HG02973 (cell line): ENCODE measurements at regions not wholly inside any gene's neighbourhood (a gene's known extent, or its start where the extent isn't known, plus 50 kb on each side); places are given as distances from the start of the nearest gene placed in this dataset.

Experiments used
- ATAC-seq: cut with Tn5 transposase; IDR thresholded peaks from one replicate; pipeline ENCODE4 v1.9.1; 2021; ENCODE audit warnings: moderate library complexity; ENCODE audit not compliant: unreplicated experiment

DNA sequence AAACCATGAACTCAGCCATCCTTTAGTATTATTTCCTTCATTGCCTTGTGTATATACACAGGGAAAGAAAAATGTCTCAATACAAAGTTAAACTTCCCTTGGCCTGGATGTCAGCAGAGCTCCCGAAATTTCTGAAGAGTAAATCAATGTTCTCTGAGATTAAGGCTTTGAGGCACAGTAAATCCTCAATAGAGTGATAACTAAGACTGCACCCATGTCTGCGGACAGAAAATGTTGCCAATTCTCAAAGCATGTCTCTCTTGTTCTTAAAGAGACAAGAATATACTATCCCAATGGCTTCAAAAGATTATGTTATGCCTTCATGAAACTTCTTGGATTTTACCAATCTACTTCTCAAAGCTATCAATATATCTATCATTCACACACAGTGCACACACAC, 1196.7 kb upstream of the TENM4 start:
- ATAC-seq, result no peak

DNA sequence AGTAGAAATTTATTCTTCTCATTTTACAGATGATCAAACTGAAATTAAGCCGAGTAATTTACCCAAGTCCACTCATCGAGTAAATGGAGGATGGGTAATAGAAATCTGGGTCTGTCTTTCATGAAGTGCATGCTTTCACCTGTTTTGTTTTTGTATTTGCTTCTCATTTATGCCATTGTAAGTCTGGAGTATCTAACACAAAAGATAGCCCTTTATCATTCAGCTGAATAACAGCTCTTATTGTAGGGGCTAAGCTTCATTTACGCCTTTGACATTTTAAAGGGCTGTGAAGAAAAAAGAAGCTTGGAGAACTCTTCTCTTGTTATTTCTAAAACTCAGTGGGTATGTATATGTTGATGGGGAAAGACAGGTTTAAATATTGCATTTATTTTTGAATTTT, 1196.2 kb upstream of the TENM4 start:
- no peak for ATAC-seq

DNA sequence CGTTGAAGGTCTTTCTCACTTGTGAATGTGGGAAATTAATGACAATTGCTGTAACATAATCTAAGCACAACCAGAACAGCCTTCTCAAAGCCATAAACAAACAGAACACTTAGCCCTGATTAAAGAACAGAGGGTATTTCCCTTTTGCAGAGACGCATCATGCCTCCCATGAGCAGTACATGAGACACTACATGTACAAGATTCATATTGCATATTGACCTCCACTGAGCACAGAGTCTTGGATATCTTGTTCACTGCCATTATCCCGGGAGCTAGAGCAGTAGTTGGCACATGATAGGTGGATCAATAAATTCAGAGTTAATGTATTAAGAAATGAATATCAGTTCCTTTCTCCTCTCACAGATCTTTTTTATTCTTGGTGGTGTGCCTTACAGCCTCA, 1194.3 kb upstream of the TENM4 start:
- no peak for ATAC-seq

- no peak for ATAC-seq
These were observed 1191.9 kb upstream of the TENM4 start for GRCh38 chr11:80632691-80633090.

GRCh38 chr11:80632156-80632555, 1191.3 kb upstream of the TENM4 start:
- ATAC-seq, result no peak

DNA sequence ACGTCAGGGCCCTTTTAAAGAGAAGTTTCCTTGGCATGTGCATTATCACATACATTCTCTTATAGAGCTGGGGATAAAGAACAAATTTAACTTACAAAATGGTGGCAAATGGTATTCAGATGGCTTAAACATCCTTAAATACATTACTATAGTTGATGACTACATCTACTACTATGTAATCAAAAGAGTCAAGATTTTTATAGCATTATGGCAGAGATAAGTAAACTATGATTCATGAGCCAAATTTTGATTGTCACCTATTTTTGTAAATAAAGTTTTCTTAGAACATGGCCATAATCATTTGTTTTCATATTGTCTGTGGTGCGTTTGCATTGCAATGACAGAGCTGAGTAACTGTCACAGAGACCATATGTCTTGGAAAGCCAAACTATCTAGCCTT, 1188.6 kb upstream of the TENM4 start:
- ATAC-seq, result no peak

DNA sequence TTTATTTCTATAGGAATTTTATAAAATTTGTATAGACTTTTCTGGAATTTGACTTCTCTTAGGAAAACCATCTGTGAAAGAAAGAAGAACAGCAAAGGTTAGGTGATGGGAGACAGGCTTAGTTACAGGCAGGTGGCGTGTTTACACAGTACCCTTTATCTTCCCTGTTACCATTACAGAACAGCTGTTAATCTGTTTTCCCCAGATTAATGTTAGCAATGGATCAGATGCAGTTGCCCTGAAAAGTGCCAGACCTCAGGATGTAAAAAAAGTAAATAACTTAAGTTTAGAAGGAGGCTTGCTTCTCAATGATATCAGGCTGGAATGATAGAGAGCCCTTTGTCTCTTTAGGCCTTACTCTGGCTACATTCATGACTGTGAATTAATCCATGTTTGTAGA, 1186.5 kb upstream of the TENM4 start:
- ATAC-seq, result no peak

DNA sequence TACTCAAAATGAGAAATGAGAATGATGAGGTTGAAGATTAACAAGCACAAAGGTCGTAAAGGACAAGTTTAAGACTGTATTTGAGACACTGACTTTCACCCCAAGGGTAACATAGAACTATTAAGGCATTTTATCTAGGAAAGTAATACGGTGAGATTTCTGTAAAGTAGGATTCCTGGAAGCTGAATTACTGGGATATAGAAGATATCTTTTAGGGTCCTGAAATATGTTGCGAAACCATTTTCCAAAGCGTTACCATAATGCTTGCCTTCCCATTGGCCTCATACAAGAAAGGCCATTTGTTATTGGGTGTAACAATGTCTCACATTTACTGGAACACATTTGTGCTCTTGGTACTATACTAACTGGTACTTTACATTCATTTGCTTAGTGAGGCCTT, 1185.9 kb upstream of the TENM4 start:
- no peak for ATAC-seq

DNA sequence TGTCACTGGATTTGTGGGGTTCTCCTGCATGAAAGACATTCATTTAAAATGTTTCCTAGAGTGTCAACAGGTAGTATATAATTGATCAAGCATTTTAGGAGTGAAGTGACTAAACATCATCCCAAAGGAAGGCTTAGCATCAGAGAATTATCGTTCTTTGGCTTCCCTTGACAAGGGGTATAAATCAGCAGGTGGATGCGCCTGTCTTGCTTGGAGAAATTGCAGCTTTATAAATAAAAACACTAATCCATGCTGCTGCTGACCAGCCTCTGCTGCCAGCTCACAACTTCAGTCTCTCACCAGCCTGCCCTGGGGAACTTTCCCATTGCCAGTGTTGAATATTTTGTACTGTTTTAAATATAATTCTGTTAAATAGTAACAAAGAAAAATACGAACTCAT, 1184.7 kb upstream of the TENM4 start:
- no peak for ATAC-seq

- ATAC-seq, result no peak
These were observed 1181.0 kb upstream of the TENM4 start for GRCh38 chr11:80621871-80622270.

DNA sequence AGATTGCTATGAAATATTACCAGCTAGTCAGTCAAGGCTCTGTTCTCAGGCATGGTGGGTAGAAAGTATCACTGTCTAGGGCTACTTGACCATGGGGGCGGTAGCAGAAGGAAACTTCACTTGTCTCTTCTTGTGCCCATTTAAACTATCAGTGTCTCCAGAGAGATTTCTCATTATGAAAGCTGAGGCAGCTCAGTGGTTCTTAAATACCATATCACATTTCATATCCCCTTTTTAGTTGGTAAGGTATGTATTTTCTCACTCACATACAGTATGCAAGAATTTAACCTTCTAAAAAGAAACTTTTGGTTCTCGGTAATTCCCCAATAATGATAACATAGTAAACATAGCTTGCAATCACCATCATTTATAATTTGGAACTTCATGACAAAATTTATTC, 1180.0 kb upstream of the TENM4 start:
- no peak for ATAC-seq

DNA sequence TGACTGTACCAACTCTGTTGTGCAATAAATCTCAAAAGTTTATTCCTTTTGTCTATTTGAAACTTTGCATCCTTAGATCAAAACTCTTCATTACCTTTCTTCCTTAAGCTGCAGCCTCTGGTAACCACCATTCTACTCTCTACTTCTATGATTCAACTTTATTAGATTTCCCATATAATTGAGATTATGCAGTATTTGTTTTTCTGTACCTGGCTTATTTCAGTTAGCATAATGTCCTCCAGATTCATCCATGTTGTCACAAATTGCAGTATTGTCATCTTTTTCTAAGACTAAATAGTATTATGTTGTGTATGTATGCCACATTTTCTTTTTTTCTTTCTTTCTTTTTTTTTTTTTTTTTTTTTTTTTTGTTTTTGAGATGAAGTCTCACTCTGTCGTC, 1176.3 kb upstream of the TENM4 start:
- ATAC-seq, result no peak

DNA sequence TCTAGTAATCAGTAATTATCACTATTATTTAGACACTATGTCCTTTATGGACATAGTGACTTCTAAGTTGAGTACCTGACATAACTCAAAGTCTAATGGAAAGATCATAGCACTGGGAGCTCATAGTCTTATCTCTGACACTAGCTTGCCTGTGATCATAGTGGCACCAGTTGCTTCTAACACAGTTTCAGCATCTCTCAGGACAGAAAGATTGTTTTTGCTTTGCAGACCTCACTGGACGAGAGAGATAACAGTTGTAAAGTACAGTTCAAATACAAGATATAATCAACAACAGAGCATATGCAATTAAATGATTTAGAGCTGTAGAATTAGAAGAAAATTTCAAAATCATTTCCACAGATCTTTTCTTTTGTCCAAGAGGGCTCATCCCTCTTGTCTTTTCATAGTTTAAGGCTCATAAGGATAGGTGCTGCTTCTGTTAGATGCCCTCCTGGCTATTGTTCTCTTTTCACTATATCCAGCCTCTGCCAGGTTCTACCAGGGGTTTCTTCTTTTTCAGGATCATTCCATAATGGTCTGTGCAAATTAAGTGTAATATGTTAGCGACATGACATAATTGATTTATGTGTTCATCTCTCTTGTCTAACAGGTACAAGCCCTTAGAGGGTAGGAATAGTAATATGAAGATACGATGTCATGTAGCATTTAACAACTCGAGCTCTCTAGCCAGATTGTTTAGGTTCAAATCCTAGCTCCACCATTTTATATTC, 1175.4 kb upstream of the TENM4 start:
- ATAC-seq, result no peak

GRCh38 chr11:80613655-80614054, 1172.8 kb upstream of the TENM4 start:
- no peak for ATAC-seq

DNA sequence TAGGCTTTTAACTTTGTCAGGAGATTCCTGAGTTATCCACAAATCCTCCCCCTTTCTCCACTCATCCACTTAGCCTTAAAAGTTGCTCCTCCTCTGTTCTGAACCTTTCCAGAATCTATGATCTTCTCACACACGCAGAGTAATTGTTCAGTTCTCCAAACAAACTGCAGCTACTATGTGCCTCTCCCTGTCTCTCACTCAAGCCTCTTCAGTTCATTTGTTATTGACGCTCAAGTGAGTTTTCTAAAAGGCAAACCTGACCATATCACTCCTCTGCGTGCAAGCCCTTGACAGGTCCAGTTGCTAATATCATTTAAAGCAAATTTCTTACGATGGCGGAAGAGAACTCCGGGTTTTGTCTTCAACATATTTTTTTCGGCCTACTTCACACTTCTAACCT, 1169.7 kb upstream of the TENM4 start:
- no peak for ATAC-seq

DNA sequence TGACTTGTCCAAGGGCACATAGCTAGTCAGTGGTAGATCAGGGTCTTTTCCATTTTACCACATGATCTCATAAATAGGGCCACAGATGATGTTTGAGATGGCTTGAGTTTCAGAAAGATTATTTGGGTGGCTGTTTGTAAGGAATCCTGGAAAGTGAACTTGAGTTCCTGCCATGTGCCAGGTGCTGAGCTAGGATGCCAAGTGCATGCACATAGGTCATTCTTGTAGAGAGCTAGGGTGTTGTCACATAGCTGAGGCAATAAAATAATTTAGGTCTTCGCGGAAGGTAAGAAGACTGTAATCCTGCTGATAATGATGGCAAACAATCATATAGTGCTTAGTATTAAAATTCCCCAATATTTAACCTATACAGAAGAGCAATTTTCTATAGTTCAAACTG, 1162.6 kb upstream of the TENM4 start:
- no peak for ATAC-seq

GRCh38 chr11:80598905-80599304, 1158.1 kb upstream of the TENM4 start:
- ATAC-seq, result no peak

- no peak for ATAC-seq
These were observed 1155.5 kb upstream of the TENM4 start for GRCh38 chr11:80596291-80596810.

GRCh38 chr11:80595011-80595410, 1154.2 kb upstream of the TENM4 start:
- no peak for ATAC-seq

DNA sequence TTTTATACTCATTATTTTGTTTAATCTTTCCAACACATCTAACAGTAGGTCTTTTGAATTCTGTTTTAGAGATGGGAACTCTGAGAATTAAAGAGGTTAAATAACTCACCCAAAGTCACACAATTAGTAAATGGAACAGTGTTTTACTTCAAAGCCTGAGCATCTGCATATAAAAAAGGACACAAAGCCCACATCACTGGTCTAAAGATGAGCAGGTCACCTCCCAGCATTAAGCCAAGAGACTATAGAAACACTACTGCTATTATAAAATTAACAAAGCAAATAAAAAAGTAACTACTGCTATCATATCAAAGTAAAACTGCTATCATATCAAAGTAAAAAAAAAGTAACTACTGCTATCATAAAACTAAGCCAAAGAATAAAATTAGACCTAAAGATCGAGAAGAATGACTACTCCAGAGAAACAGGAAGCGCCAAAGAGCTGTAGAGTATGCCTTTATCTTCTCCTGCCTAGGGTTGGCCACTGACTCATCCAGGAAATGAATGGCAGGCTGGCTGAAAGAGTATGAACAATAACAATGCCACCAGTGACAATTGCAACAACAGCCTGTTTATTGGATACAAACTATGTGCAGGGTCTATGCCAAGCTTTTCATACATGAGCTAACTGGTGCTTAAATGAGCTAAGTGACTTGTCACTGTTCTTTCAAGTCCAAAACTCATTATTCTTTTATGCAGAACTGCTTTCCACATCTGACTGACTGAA, 1153.0 kb upstream of the TENM4 start:
- no peak for ATAC-seq

- ATAC-seq, result no peak
These were observed 1151.7 kb upstream of the TENM4 start for GRCh38 chr11:80592546-80592945.

DNA sequence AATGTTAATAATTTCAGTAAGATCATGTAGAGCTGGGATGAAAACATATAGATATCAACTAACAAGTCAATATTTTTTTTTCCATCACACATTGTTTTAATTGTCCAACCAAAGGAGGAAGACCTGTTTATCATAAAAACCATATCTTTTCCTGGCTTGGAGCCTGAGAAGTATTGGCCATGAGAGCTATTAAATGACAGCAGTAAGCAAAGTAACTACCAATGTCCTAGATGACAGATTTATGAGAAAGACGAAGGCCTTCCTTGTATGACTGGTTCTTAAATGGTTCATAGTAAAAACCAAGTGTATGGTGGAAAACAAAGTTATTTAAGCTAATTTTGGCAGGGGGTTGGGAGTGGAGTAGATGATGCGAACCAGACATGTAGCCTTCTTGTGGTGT, 1147.1 kb upstream of the TENM4 start:
- no peak for ATAC-seq

GRCh38 chr11:80586464-80586863, 1145.6 kb upstream of the TENM4 start:
- no peak for ATAC-seq
